ENCODE measurements at regions not wholly inside any gene's neighbourhood (a gene's known extent, or its start where the extent isn't known, plus 50 kb on each side); places are given as distances from the start of the nearest gene placed in this dataset.

GRCh38 chr3:6518709-6519345 is 342.1 kb upstream of the GRM7 start:
- H3K4me3 ChIP-seq = no peak overlapping the region
- H4K20me1 ChIP-seq (ENCODE audit: insufficient read depth) = no peaks in the 10 kb centered on the region
- H3K4me1 ChIP-seq (replicated peaks; ENCODE audit: insufficient read depth) = no peaks in the 10 kb centered on the region
- no peak for TF ChIP-seq EZH2 (IDR thresholded peaks at IDR 0.05; ENCODE audit: low read depth)
- TF ChIP-seq CTCF (conservative IDR thresholded peaks at IDR 0.05) = no peak
- intact Hi-C loops (cut with micrococcal nuclease; ENCODE audit: unreplicated experiment) = no loop called here
- H3K36me3 ChIP-seq (ENCODE audit: low read depth) = no peaks in the 10 kb centered on the region
- BruUV-seq (replicated peaks) = no TSS peak
- CTCF ChIA-PET = no interaction called here
- H3K9me2 ChIP-seq (ENCODE audit: insufficient read depth) = no peaks in the 10 kb centered on the region
- H3K27me3 ChIP-seq (ENCODE audit: insufficient read depth, low read depth) = no peaks in the 10 kb centered on the region
- no peak overlapping the region for H2AFZ ChIP-seq
- no peaks in the 10 kb centered on the region for H3F3A ChIP-seq (ENCODE audit: insufficient read depth, low read depth)
- POLR2A ChIA-PET (ENCODE audit: unreplicated experiment) = no interaction called here
- H3K27ac ChIP-seq = no peak overlapping the region
- no peak overlapping the region for H3K4me2 ChIP-seq
- DNase-seq = no peak
- no peaks in the 10 kb centered on the region for H3K79me2 ChIP-seq (ENCODE audit: low read depth)
- H3K9me3 ChIP-seq (ENCODE audit: insufficient read depth, low read depth) = no peaks in the 10 kb centered on the region; the same call in none of the 2 replicates

- CTCF ChIA-PET = no interaction called here
- no peak for TF ChIP-seq CTCF (conservative IDR thresholded peaks at IDR 0.05)
- no peak for TF ChIP-seq EZH2 (IDR thresholded peaks at IDR 0.05; ENCODE audit: low read depth)
Measured at GRCh38 chr3:6521369-6522113, 339.4 kb upstream of the GRM7 start.

GRCh38 chr3:6522191-6522590 is 338.7 kb upstream of the GRM7 start:
- BruUV-seq (replicated peaks) = no TSS peak
- no peaks in the 10 kb centered on the region for H3K27me3 ChIP-seq (ENCODE audit: insufficient read depth, low read depth)
- no peaks in the 10 kb centered on the region for H3K4me1 ChIP-seq (replicated peaks; ENCODE audit: insufficient read depth)
- H2AFZ ChIP-seq = no peak overlapping the region
- no peaks in the 10 kb centered on the region; the same call in none of the 2 replicates for H3K9me3 ChIP-seq (ENCODE audit: insufficient read depth, low read depth)
- intact Hi-C loops (cut with micrococcal nuclease; ENCODE audit: unreplicated experiment) = no loop called here
- no peak overlapping the region for H3K4me3 ChIP-seq
- no peaks in the 10 kb centered on the region for H4K20me1 ChIP-seq (ENCODE audit: insufficient read depth)
- no peak for TF ChIP-seq CTCF (conservative IDR thresholded peaks at IDR 0.05)
- TF ChIP-seq EZH2 (IDR thresholded peaks at IDR 0.05; ENCODE audit: low read depth) = no peak
- no peak overlapping the region for H3K27ac ChIP-seq
- no peaks in the 10 kb centered on the region for H3K79me2 ChIP-seq (ENCODE audit: low read depth)
- POLR2A ChIA-PET (ENCODE audit: unreplicated experiment) = no interaction called here
- no peak for DNase-seq
- no peaks in the 10 kb centered on the region for H3K9me2 ChIP-seq (ENCODE audit: insufficient read depth)
- CTCF ChIA-PET = no interaction called here
- no peak overlapping the region for H3K4me2 ChIP-seq
- H3F3A ChIP-seq (ENCODE audit: insufficient read depth, low read depth) = no peaks in the 10 kb centered on the region
- no peaks in the 10 kb centered on the region for H3K36me3 ChIP-seq (ENCODE audit: low read depth)

More at GRCh38 chr3:6521369-6522113, 339.4 kb upstream of the GRM7 start:
- intact Hi-C loops (cut with micrococcal nuclease; ENCODE audit: unreplicated experiment) = no loop called here
- no peak for DNase-seq
- H4K20me1 ChIP-seq (ENCODE audit: insufficient read depth) = no peaks in the 10 kb centered on the region
- POLR2A ChIA-PET (ENCODE audit: unreplicated experiment) = no interaction called here
- H3K79me2 ChIP-seq (ENCODE audit: low read depth) = no peaks in the 10 kb centered on the region
- no peak overlapping the region for H3K4me2 ChIP-seq
- H3K4me1 ChIP-seq (replicated peaks; ENCODE audit: insufficient read depth) = no peaks in the 10 kb centered on the region
- H3F3A ChIP-seq (ENCODE audit: insufficient read depth, low read depth) = no peaks in the 10 kb centered on the region
- no peaks in the 10 kb centered on the region; the same call in none of the 2 replicates for H3K9me3 ChIP-seq (ENCODE audit: insufficient read depth, low read depth)
- H3K27me3 ChIP-seq (ENCODE audit: insufficient read depth, low read depth) = no peaks in the 10 kb centered on the region
- H3K9me2 ChIP-seq (ENCODE audit: insufficient read depth) = no peaks in the 10 kb centered on the region
- BruUV-seq (replicated peaks) = no TSS peak
- H3K4me3 ChIP-seq = no peak overlapping the region
- H3K36me3 ChIP-seq (ENCODE audit: low read depth) = no peaks in the 10 kb centered on the region
- H2AFZ ChIP-seq = no peak overlapping the region
- no peak overlapping the region for H3K27ac ChIP-seq
